ENCODE measurements at regions not wholly inside any gene's neighbourhood (a gene's known extent, or its start where the extent isn't known, plus 50 kb on each side); places are given as distances from the start of the nearest gene placed in this dataset.

- no peak for DNase-seq (ENCODE audit: low read depth)
Observed at GRCh38 chr10:63744060-63744941, 223.1 kb downstream of the REEP3 start.

GRCh38 chr10:63749915-63750314 lies 228.7 kb downstream of the REEP3 start:
- DNase-seq (ENCODE audit: low read depth) = no peak

- DNase-seq (ENCODE audit: low read depth) = no peak
Observed at GRCh38 chr10:63751836-63752235, 230.6 kb downstream of the REEP3 start.

- no peak for DNase-seq (ENCODE audit: low read depth)
Observed at GRCh38 chr10:63752318-63752717, 231.1 kb downstream of the REEP3 start.

- no peak for DNase-seq (ENCODE audit: low read depth)
Observed at GRCh38 chr10:63753808-63754207, 232.6 kb downstream of the REEP3 start.

- DNase-seq (ENCODE audit: low read depth) = no peak
Observed at GRCh38 chr10:63755441-63755840, 234.2 kb downstream of the REEP3 start.

GRCh38 chr10:63757067-63757466 lies 235.9 kb downstream of the REEP3 start:
- DNase-seq (ENCODE audit: low read depth) = no peak

- DNase-seq (ENCODE audit: low read depth) = no peak
Observed at GRCh38 chr10:63758080-63758479, 236.9 kb downstream of the REEP3 start.

- no peak for DNase-seq (ENCODE audit: low read depth)
Observed at GRCh38 chr10:63759335-63759734, 238.1 kb downstream of the REEP3 start.

- DNase-seq (ENCODE audit: low read depth) = no peak
Observed at GRCh38 chr10:63760034-63760707, 239.0 kb downstream of the REEP3 start.

GRCh38 chr10:63760708-63761047 lies 239.5 kb downstream of the REEP3 start:
- DNase-seq (ENCODE audit: low read depth) = no peak

GRCh38 chr10:63761243-63761642 lies 240.0 kb downstream of the REEP3 start:
- DNase-seq (ENCODE audit: low read depth) = no peak

GRCh38 chr10:63763744-63764143 lies 242.5 kb downstream of the REEP3 start:
- DNase-seq (ENCODE audit: low read depth) = no peak

GRCh38 chr10:63765126-63765525 lies 243.9 kb downstream of the REEP3 start:
- no peak for DNase-seq (ENCODE audit: low read depth)

GRCh38 chr10:63766745-63767137 lies 245.5 kb downstream of the REEP3 start:
- no peak for DNase-seq (ENCODE audit: low read depth)

GRCh38 chr10:63767138-63767801 lies 246.1 kb downstream of the REEP3 start:
- no peak for DNase-seq (ENCODE audit: low read depth)

GRCh38 chr10:63769367-63769766 lies 248.2 kb downstream of the REEP3 start:
- DNase-seq (ENCODE audit: low read depth) = no peak

- DNase-seq (ENCODE audit: low read depth) = no peak
Observed at GRCh38 chr10:63770523-63770922, 249.3 kb downstream of the REEP3 start.

GRCh38 chr10:63772491-63772890 lies 251.3 kb downstream of the REEP3 start:
- no peak for DNase-seq (ENCODE audit: low read depth)

GRCh38 chr10:63773106-63773505 lies 251.9 kb downstream of the REEP3 start:
- no peak for DNase-seq (ENCODE audit: low read depth)

- no peak for DNase-seq (ENCODE audit: low read depth)
Observed at GRCh38 chr10:63773962-63774361, 252.8 kb downstream of the REEP3 start.

GRCh38 chr10:63780101-63780500 lies 258.9 kb downstream of the REEP3 start:
- no peak for DNase-seq (ENCODE audit: low read depth)

- no peak for DNase-seq (ENCODE audit: low read depth)
Observed at GRCh38 chr10:63781226-63781625, 260.0 kb downstream of the REEP3 start.
